ENCODE measurements at regions not wholly inside any gene's neighbourhood (a gene's known extent, or its start where the extent isn't known, plus 50 kb on each side); places are given as distances from the start of the nearest gene placed in this dataset.

- TF ChIP-seq CTCF (conservative IDR thresholded peaks at IDR 0.05 in 1 of 2, IDR thresholded peaks at IDR 0.05 in 1 of 2; ENCODE audit: extremely low read depth in 1 of 2, insufficient read depth in 1 of 2, low read depth in 1 of 2, low read length in 2 of 2) (no peak), EZH2 (IDR thresholded peaks at IDR 0.05; ENCODE audit: borderline replicate concordance, low read length) (no peak)
These were observed 732.9 kb downstream of the VGLL3 start for GRCh38 chr3:86257955-86258641.
